Fibroblast of pulmonary artery (primary cell): ENCODE measurements at regions not wholly inside any gene's neighbourhood (a gene's known extent, or its start where the extent isn't known, plus 50 kb on each side); places are given as distances from the start of the nearest gene placed in this dataset.

ENCODE experiments used
- DNase-seq: peaks from one replicate; pipeline ENCODE4 v3.0.0-alpha.2; 2010; ENCODE audit warnings: low read depth
- H3K4me3 ChIP-seq: replicated peaks from 2 replicates; pipeline ENCODE4 v1.5.1; 2011; ENCODE audit warnings: low read depth, mild to moderate bottlenecking, control low read depth, low read length, moderate library complexity
- CTCF ChIP-seq: IDR thresholded peaks from 2 replicates; pipeline ENCODE4 v1.5.1; 2011; ENCODE audit warnings: mild to moderate bottlenecking, control low read depth, low read length, inconsistent platforms; ENCODE audit errors: missing control alignments

- H3K4me3 ChIP-seq: no peak overlapping the region
- no peak for TF ChIP-seq CTCF
- no peak for DNase-seq
These were observed 442.0 kb upstream of the SYT4 start for GRCh38 chr18:43719267-43719795.

GRCh38 chr18:43720041-43720440, 442.8 kb upstream of the SYT4 start:
- no peak overlapping the region for H3K4me3 ChIP-seq
- peak; percentile 1 for DNase-seq
- TF ChIP-seq CTCF: no peak

GRCh38 chr18:43735570-43735969, 458.3 kb upstream of the SYT4 start:
- no peak for TF ChIP-seq CTCF
- DNase-seq: no peak
- no peak overlapping the region for H3K4me3 ChIP-seq

GRCh38 chr18:43744960-43745745, 467.9 kb upstream of the SYT4 start:
- TF ChIP-seq CTCF: no peak
- DNase-seq: no peak
- no peak overlapping the region for H3K4me3 ChIP-seq

- TF ChIP-seq CTCF: no peak
- H3K4me3 ChIP-seq: no peak overlapping the region
- DNase-seq: peak; percentile 13
These were observed 473.9 kb upstream of the SYT4 start for GRCh38 chr18:43751203-43751602.

- no peak for TF ChIP-seq CTCF
- DNase-seq: no peak
- H3K4me3 ChIP-seq: no peak overlapping the region
These were observed 474.5 kb upstream of the SYT4 start for GRCh38 chr18:43751835-43752234.

- no peak for TF ChIP-seq CTCF
- no peak overlapping the region for H3K4me3 ChIP-seq
- DNase-seq: no peak
These were observed 480.0 kb upstream of the SYT4 start for GRCh38 chr18:43757273-43757672.
